ENCODE measurements at regions not wholly inside any gene's neighbourhood (a gene's known extent, or its start where the extent isn't known, plus 50 kb on each side); places are given as distances from the start of the nearest gene placed in this dataset.

DNA sequence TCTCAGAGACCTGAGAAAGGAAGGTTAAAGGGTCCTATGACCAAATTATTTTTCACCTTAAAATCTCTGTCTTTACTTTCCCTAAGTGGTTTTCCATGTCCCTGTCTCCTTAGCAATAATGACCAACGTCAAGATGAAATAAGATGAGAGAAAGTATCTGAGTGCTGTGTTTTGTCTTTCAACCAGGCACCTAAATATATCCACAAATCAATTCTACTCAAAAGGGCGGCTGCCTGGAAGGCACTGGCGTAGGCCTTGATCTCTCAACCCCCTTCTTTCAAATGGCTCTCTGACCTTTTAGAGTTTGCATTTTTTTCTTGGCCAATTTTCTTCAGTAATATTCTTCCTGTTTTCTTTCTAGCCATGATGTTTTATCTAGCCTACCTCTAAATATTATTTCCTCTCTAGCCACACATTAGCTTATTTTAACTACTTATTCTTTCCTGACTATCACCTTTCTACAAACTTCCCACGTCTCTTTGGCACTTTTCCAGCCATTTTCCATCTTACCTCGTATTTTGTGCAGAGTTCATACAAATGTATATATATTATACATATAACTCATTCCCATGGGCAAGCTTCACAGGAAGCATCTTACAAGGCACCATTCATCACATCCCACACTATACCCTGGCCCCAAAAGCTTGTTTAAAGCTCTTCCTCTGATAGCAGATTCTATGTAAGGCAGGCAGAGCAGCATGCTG is 204.5 kb downstream of the SNX18 start:
- TF ChIP-seq, protein P1, sequence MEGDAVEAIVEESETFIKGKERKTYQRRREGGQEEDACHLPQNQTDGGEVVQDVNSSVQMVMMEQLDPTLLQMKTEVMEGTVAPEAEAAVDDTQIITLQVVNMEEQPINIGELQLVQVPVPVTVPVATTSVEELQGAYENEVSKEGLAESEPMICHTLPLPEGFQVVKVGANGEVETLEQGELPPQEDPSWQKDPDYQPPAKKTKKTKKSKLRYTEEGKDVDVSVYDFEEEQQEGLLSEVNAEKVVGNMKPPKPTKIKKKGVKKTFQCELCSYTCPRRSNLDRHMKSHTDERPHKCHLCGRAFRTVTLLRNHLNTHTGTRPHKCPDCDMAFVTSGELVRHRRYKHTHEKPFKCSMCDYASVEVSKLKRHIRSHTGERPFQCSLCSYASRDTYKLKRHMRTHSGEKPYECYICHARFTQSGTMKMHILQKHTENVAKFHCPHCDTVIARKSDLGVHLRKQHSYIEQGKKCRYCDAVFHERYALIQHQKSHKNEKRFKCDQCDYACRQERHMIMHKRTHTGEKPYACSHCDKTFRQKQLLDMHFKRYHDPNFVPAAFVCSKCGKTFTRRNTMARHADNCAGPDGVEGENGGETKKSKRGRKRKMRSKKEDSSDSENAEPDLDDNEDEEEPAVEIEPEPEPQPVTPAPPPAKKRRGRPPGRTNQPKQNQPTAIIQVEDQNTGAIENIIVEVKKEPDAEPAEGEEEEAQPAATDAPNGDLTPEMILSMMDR (IDR thresholded peaks at IDR 0.05), result no peak
- TF ChIP-seq POLR2A (IDR thresholded peaks at IDR 0.05), result no peak

Data from Peyer's patch (tissue), 4 donors.